IMR-90 (cell line): ENCODE measurements at regions not wholly inside any gene's neighbourhood (a gene's known extent, or its start where the extent isn't known, plus 50 kb on each side); places are given as distances from the start of the nearest gene placed in this dataset.

Experiments
- ATAC-seq: fragments of 200-7000 bp; cut with Tn5 transposase; 2 replicates; pipeline ENCODE4 v1.9.1; 2020; ENCODE audit warnings: low read depth, mild to moderate bottlenecking, moderate library complexity
- BruUV-seq: library from RNA; stranded (reverse); fragments of 400-500 nt; replicated peaks from 2 replicates; lab custom pipeline; 2021; lab: Mats Ljungman, UMichigan
- CTCF ChIA-PET: fragments of 300-600 bp; formaldehyde crosslinking; extraction: SDS; loops from one replicate; lab custom pipeline; 2021; ENCODE audit warnings: antibody characterized with exemption; lab: Yijun Ruan, JAX
- POLR2A ChIA-PET: fragments of 300-600 bp; sonication (Branson Sonifier 250); formaldehyde crosslinking; loops from one replicate; lab custom pipeline; 2022; ENCODE audit warnings: antibody characterized with exemption; ENCODE audit not compliant: unreplicated experiment; lab: Charles Lee
- DNase-seq: peaks from one replicate; pipeline ENCODE4 v3.0.0; 2013
- H2AFZ ChIP-seq: replicated peaks from 2 replicates; pipeline ENCODE3; 2013; ENCODE audit warnings: low read length, mild to moderate bottlenecking; ENCODE audit not compliant: poor library complexity
- H2AK5ac ChIP-seq: 2 replicates; pipeline ENCODE4 v1.6.1; 2013; ENCODE audit warnings: low read depth, low read length, inconsistent platforms
- H2AK9ac ChIP-seq: replicated peaks from 2 replicates; pipeline ENCODE3; 2013; ENCODE audit warnings: mild to moderate bottlenecking, low read depth, low read length, moderate library complexity; ENCODE audit not compliant: poor library complexity
- H2BK120ac ChIP-seq: 2 replicates; pipeline ENCODE4 v1.6.1; 2013; ENCODE audit warnings: low read depth, low read length, inconsistent platforms
- H2BK15ac ChIP-seq: 3 replicates; pipeline ENCODE4 v1.6.1; 2013; ENCODE audit warnings: low read depth, low read length, inconsistent platforms
- H2BK20ac ChIP-seq: 2 replicates; pipeline ENCODE4 v1.6.1; 2013; ENCODE audit warnings: low read depth, mild to moderate bottlenecking, inconsistent platforms, low read length, moderate library complexity
- H2BK5ac ChIP-seq: 2 replicates; pipeline ENCODE4 v1.6.1; 2013; ENCODE audit warnings: mild to moderate bottlenecking, low read depth, low read length, inconsistent platforms; ENCODE audit not compliant: poor library complexity, severe bottlenecking
- H3K14ac ChIP-seq: replicated peaks from 2 replicates; pipeline ENCODE4 v1.6.1; 2013; ENCODE audit warnings: low read depth, low read length, inconsistent platforms
- H3K18ac ChIP-seq: 2 replicates; pipeline ENCODE4 v1.6.1; 2013; ENCODE audit warnings: low read depth, low read length, control low read depth
- H3K23ac ChIP-seq: 2 replicates; pipeline ENCODE4 v1.6.1; 2013; ENCODE audit warnings: low read depth, low read length, inconsistent platforms
- H3K27ac ChIP-seq: 2 replicates; pipeline ENCODE4 v1.5.1; 2013; ENCODE audit warnings: mild to moderate bottlenecking, control low read depth, low read length; ENCODE audit not compliant: insufficient read depth
- H3K27me3 ChIP-seq: 2 replicates; pipeline ENCODE4 v1.6.1; 2013; ENCODE audit warnings: low read length; ENCODE audit not compliant: control insufficient read depth, insufficient read depth
- H3K36me3 ChIP-seq: 2 replicates; pipeline ENCODE4 v1.6.1; 2013; ENCODE audit warnings: low read length, mixed read lengths; ENCODE audit not compliant: control insufficient read depth, insufficient read depth
- H3K4ac ChIP-seq: 2 replicates; pipeline ENCODE4 v1.6.1; 2013; ENCODE audit warnings: low read depth, low read length, inconsistent platforms
- H3K4me1 ChIP-seq: 2 replicates; pipeline ENCODE4 v1.6.1; 2013; ENCODE audit warnings: low read length, mixed read lengths; ENCODE audit not compliant: control insufficient read depth, insufficient read depth
- H3K4me2 ChIP-seq: 2 replicates; pipeline ENCODE4 v1.6.1; 2013; ENCODE audit warnings: low read depth, mild to moderate bottlenecking, control low read depth, low read length, moderate library complexity
- H3K4me3 ChIP-seq: 2 replicates; pipeline ENCODE4 v1.5.1; 2013; ENCODE audit warnings: low read depth, mild to moderate bottlenecking, control low read depth, low read length, moderate library complexity; ENCODE audit not compliant: insufficient read depth
- H3K56ac ChIP-seq: 2 replicates; pipeline ENCODE4 v1.6.1; 2013; ENCODE audit warnings: low read length, inconsistent platforms; ENCODE audit not compliant: insufficient read depth; ENCODE audit errors: extremely low read depth
- H3K79me1 ChIP-seq, 2 experiments: 2 replicates each; pipeline ENCODE4 v1.6.1; 2013; ENCODE audit warnings: low read length in 2 of 2, inconsistent platforms in 1 of 2, low read depth in 1 of 2
- H3K9ac ChIP-seq: 2 replicates; pipeline ENCODE4 v1.6.1; 2013; ENCODE audit warnings: low read depth, low read length, control low read depth
- H3K9me1 ChIP-seq: 2 replicates; pipeline ENCODE4 v1.6.1; 2013; ENCODE audit warnings: low read length, inconsistent platforms; ENCODE audit not compliant: insufficient read depth
- H3K9me3 ChIP-seq: 2 replicates; pipeline ENCODE4 v1.6.1; 2013; ENCODE audit warnings: low read length; ENCODE audit not compliant: control insufficient read depth, insufficient read depth
- H4K20me1 ChIP-seq: 2 replicates; pipeline ENCODE4 v1.6.1; 2013; ENCODE audit warnings: low read length, inconsistent platforms; ENCODE audit not compliant: insufficient read depth
- H4K5ac ChIP-seq: 2 replicates; pipeline ENCODE4 v1.6.1; 2013; ENCODE audit warnings: mild to moderate bottlenecking, low read depth, low read length, control low read depth
- H4K8ac ChIP-seq, 2 experiments: 2 replicates each; pipeline ENCODE4 v1.6.1; 2013; ENCODE audit warnings: low read depth in 2 of 2, low read length in 2 of 2, control low read depth in 1 of 2, inconsistent platforms in 1 of 2
- H4K91ac ChIP-seq: 2 replicates; pipeline ENCODE4 v1.6.1; 2013; ENCODE audit warnings: low read depth, low read length, inconsistent platforms; ENCODE audit not compliant: insufficient read depth
- BHLHE40 ChIP-seq: fragments of 150-350 bp; IDR thresholded peaks from 2 replicates; pipeline ENCODE4 v1.6.1; 2016; ENCODE audit warnings: mild to moderate bottlenecking, low read depth, low read length
- CEBPB ChIP-seq: IDR thresholded peaks from 2 replicates; pipeline ENCODE4 v1.6.1; 2012; ENCODE audit warnings: low read depth, low read length, improper control_type of control experiment
- CTCF ChIP-seq: conservative IDR thresholded peaks from 2 replicates; pipeline ENCODE4 v1.5.1; 2012; ENCODE audit warnings: mild to moderate bottlenecking, low read depth, low read length, improper control_type of control experiment
- FOS ChIP-seq: fragments of 150-350 bp; IDR thresholded peaks from 2 replicates; pipeline ENCODE4 v1.6.1; 2016; ENCODE audit warnings: low read depth, low read length
- MAFK ChIP-seq: IDR thresholded peaks from 2 replicates; pipeline ENCODE4 v1.6.1; 2012; ENCODE audit warnings: low read depth, low read length, improper control_type of control experiment
- MXI1 ChIP-seq: IDR thresholded peaks from 2 replicates; pipeline ENCODE4 v1.6.1; 2012; ENCODE audit warnings: low read depth, mild to moderate bottlenecking, low read length, moderate library complexity, borderline replicate concordance
- NFE2L2 ChIP-seq: fragments of 150-350 bp; IDR thresholded peaks from 2 replicates; pipeline ENCODE4 v1.6.1; 2016; ENCODE audit warnings: low read depth, mild to moderate bottlenecking, low read length
- RCOR1 ChIP-seq: IDR thresholded peaks from 2 replicates; pipeline ENCODE4 v1.6.1; 2012; ENCODE audit warnings: mild to moderate bottlenecking, low read length, improper control_type of control experiment; ENCODE audit not compliant: insufficient replicate concordance
- RFX5 ChIP-seq: IDR thresholded peaks from 2 replicates; pipeline ENCODE4 v1.8.0; 2012; ENCODE audit warnings: low read depth, mild to moderate bottlenecking, low read length, moderate library complexity
- whole genome bisulfite sequencing, 2 experiments: methylation state at CpG; one replicate each; pipeline versions ENCODE4 v1.1.5 to v1.1.7; 2013; ENCODE audit warnings: missing lambda C conversion rate in 2 of 2; ENCODE audit not compliant: insufficient read length in 1 of 2; ENCODE audit errors: extremely low coverage in 2 of 2; 5-methylcytosine and 5-hydroxymethylcytosine counted together
- dilution Hi-C: fragments of 300-500 bp; cut with HindIII; formaldehyde crosslinking; loops from one replicate; pipeline ENCODE4 v1.14.3; 2018; ENCODE audit warnings: low sequenced_read_pairs; ENCODE audit not compliant: unreplicated experiment
- in situ Hi-C: fragments of 300-500 bp; cut with MboI; formaldehyde crosslinking; loops from 3 replicates; pipeline ENCODE4 v1.14.3; 2019; ENCODE audit warnings: low sequenced_read_pairs, inconsistent platforms, mixed read lengths
- intact Hi-C: fragments of 100-400 bp; cut with micrococcal nuclease; formaldehyde crosslinking; loops from 2 replicates; pipeline ENCODE4 v1.10.0; 2022
- TF ChIP-seq, protein P1 (sequence below): fragments of 150-350 bp; IDR thresholded peaks from 2 replicates; pipeline ENCODE4 v1.6.1; 2017; ENCODE audit warnings: mild to moderate bottlenecking, antibody characterized with exemption, low read length, low read depth

GRCh38 chr1:206411321-206411720 is 59.0 kb upstream of the IKBKE start:
- H4K8ac ChIP-seq, result no peak overlapping the region
- no peak overlapping the region for H3K9ac ChIP-seq
- no peak overlapping the region for H2BK120ac ChIP-seq
- no peak overlapping the region for H2AK9ac ChIP-seq
- H3K23ac ChIP-seq, result no peak overlapping the region
- H2AFZ ChIP-seq, result no peak overlapping the region
- H3K4me1 ChIP-seq, result peaks cover under 1% of the 10 kb centered on the region; the same call in 1 of the 2 replicates
- H3K18ac ChIP-seq, result no peak overlapping the region
- no peak overlapping the region for H3K56ac ChIP-seq
- POLR2A ChIA-PET, result no interaction called here
- H2BK15ac ChIP-seq, result no peak overlapping the region
- no peaks in the 10 kb centered on the region for H3K79me1 ChIP-seq
- H4K20me1 ChIP-seq, result no peaks in the 10 kb centered on the region
- H3K9me1 ChIP-seq, result 0 out of 2 replicates have a peak, but pooled peaks cover 4% of the 10 kb centered on the region
- no peak overlapping the region for H4K5ac ChIP-seq
- dilution Hi-C loops (no loop called here), intact Hi-C loops (no loop called here), in situ Hi-C loops (no loop called here)
- ATAC-seq (no peak), DNase-seq (no peak)
- CTCF ChIA-PET, result no interaction called here
- H3K4ac ChIP-seq, result no peak overlapping the region
- H3K9me3 ChIP-seq, result no peaks in the 10 kb centered on the region
- H3K4me2 ChIP-seq, result no peak overlapping the region
- no peak overlapping the region for H3K27ac ChIP-seq
- H4K91ac ChIP-seq, result no peak overlapping the region
- no peak overlapping the region for H3K14ac ChIP-seq
- peaks cover 6% of the 10 kb centered on the region for H3K36me3 ChIP-seq
- H3K4me3 ChIP-seq, result no peak overlapping the region
- TF ChIP-seq RFX5 (no peak), NFE2L2 (no peak), MXI1 (no peak), CEBPB (no peak), MAFK (no peak), FOS (no peak), BHLHE40 (no peak), RCOR1 (no peak), CTCF (no peak)
- TF ChIP-seq, protein P1, sequence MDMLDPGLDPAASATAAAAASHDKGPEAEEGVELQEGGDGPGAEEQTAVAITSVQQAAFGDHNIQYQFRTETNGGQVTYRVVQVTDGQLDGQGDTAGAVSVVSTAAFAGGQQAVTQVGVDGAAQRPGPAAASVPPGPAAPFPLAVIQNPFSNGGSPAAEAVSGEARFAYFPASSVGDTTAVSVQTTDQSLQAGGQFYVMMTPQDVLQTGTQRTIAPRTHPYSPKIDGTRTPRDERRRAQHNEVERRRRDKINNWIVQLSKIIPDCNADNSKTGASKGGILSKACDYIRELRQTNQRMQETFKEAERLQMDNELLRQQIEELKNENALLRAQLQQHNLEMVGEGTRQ, result no peak
- no peak overlapping the region for H2AK5ac ChIP-seq
- no peak overlapping the region for H2BK5ac ChIP-seq
- no peak overlapping the region for H2BK20ac ChIP-seq
- WGBS, 2 experiments, result no CpG with 5 or more reads among the region's 3 CpGs
- no TSS peak for BruUV-seq
- no peaks in the 10 kb centered on the region for H3K27me3 ChIP-seq
